GM19438 (cell line): ENCODE measurements at regions not wholly inside any gene's neighbourhood (a gene's known extent, or its start where the extent isn't known, plus 50 kb on each side); places are given as distances from the start of the nearest gene placed in this dataset.
"Not testable (repeated sequence)": the region's sequence is repeated elsewhere in the genome, so short reads cannot be mapped to it uniquely, and the experiment has no call there.

Source experiments
- ATAC-seq: cut with Tn5 transposase; IDR thresholded peaks from one replicate; pipeline ENCODE4 v1.9.1; 2021; ENCODE audit warnings: low read depth; ENCODE audit not compliant: unreplicated experiment

- ATAC-seq: no peak
Measured at GRCh38 chr2:53067533-53067932, 700.1 kb upstream of the CHAC2 start.

GRCh38 chr2:53067056-53067455 is 700.5 kb upstream of the CHAC2 start:
- ATAC-seq: no peak

- no peak for ATAC-seq
Measured at GRCh38 chr2:53064154-53064553, 703.5 kb upstream of the CHAC2 start.

- ATAC-seq: no peak
Measured at GRCh38 chr2:53058526-53058925, 709.1 kb upstream of the CHAC2 start.

- ATAC-seq: no peak
Measured at GRCh38 chr2:53053937-53054336, 713.7 kb upstream of the CHAC2 start.

- no peak for ATAC-seq
Measured at GRCh38 chr2:53051157-53051556, 716.4 kb upstream of the CHAC2 start.

- ATAC-seq: no peak
Measured at GRCh38 chr2:53040536-53041229, 726.9 kb upstream of the CHAC2 start.

GRCh38 chr2:53036196-53036595 is 731.4 kb upstream of the CHAC2 start:
- no peak for ATAC-seq

- ATAC-seq: no peak
Measured at GRCh38 chr2:53035153-53035552, 732.5 kb upstream of the CHAC2 start.

GRCh38 chr2:53033411-53033810 is 734.2 kb upstream of the CHAC2 start:
- no peak for ATAC-seq

GRCh38 chr2:53028746-53029423 is 738.7 kb upstream of the CHAC2 start:
- ATAC-seq: no peak

GRCh38 chr2:53028225-53028624 is 739.4 kb upstream of the CHAC2 start:
- no peak for ATAC-seq

GRCh38 chr2:53022248-53022647 is 745.4 kb upstream of the CHAC2 start:
- not testable (repeated sequence) for ATAC-seq

- ATAC-seq: no peak
Measured at GRCh38 chr2:53021828-53022227, 745.8 kb upstream of the CHAC2 start.

- no peak for ATAC-seq
Measured at GRCh38 chr2:53021292-53021691, 746.3 kb upstream of the CHAC2 start.

GRCh38 chr2:53018825-53019425 is 748.7 kb upstream of the CHAC2 start:
- ATAC-seq: no peak

GRCh38 chr2:53006980-53007379 is 760.6 kb upstream of the CHAC2 start:
- no peak for ATAC-seq

- no peak for ATAC-seq
Measured at GRCh38 chr2:53004413-53004812, 763.2 kb upstream of the CHAC2 start.

GRCh38 chr2:52995424-52995823 is 772.2 kb upstream of the CHAC2 start:
- ATAC-seq: no peak

- ATAC-seq: no peak
Measured at GRCh38 chr2:52976143-52976949, 791.3 kb upstream of the CHAC2 start.

- no peak for ATAC-seq
Measured at GRCh38 chr2:52974127-52974526, 793.5 kb upstream of the CHAC2 start.
